GM19467 (cell line): ENCODE measurements at regions not wholly inside any gene's neighbourhood (a gene's known extent, or its start where the extent isn't known, plus 50 kb on each side); places are given as distances from the start of the nearest gene placed in this dataset.

Experiments used
- ATAC-seq: cut with Tn5 transposase; IDR thresholded peaks from one replicate; pipeline ENCODE4 v1.9.1; 2021; ENCODE audit warnings: mild to moderate bottlenecking, moderate library complexity; ENCODE audit not compliant: unreplicated experiment

- ATAC-seq: no peak
These were observed 118.7 kb upstream of the LARGE1 start for GRCh38 chr22:34038801-34039555.

- ATAC-seq: no peak
These were observed 125.0 kb upstream of the LARGE1 start for GRCh38 chr22:34045311-34045710.

DNA sequence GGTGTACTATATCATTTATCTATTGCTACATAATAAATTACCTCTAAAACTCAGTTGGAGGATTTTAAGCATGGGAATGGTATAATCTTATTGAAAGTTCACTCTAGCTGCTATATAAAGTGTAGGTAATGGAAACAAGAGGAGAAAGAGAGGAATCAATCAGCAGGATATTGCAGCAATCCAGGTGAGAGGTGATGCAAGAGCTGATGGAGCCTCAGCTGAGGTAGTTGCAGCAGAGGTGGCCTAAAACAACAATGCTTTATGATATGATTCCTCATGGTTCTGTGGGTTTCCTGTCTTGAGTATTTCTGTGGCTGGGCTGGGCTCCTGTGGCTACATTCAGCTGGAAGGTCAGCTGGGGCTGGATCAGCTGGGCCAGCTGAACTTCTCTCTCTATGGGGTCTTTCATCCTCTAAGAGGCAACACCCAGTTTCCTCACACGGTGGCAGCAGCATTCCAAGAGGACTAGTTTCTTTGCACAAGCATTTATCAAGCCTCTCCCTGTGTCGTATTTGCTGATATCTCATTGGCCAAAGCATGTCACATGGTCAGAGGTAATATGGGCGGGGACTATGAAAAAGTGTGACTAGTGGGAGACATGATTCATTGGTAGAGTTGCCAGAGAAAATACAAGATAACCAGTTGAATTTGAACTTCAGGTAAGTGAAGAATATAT, 135.4 kb upstream of the LARGE1 start:
- ATAC-seq: no peak

- ATAC-seq: no peak
These were observed 137.4 kb upstream of the LARGE1 start for GRCh38 chr22:34057726-34058125.

DNA sequence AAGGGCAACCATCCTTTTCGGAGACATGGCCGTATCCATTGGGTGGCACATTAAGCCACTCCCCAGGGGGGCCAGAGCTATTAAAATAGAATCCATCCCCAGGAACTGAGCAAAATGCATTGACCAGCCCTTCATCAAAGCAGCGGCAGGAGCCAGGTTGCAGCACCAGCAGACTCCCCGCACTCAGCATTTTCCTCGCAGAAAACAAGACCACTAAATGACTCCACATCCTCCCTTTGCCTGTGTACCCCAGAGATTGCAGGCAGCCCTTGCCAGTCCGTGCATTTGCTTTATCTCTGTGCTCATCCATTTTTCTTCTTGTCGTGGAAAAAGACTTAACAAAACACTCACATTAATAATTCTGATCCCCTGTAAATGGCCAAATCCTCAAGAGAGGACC, 144.4 kb upstream of the LARGE1 start:
- ATAC-seq: no peak

- no peak for ATAC-seq
These were observed 146.8 kb upstream of the LARGE1 start for GRCh38 chr22:34067031-34067430.

DNA sequence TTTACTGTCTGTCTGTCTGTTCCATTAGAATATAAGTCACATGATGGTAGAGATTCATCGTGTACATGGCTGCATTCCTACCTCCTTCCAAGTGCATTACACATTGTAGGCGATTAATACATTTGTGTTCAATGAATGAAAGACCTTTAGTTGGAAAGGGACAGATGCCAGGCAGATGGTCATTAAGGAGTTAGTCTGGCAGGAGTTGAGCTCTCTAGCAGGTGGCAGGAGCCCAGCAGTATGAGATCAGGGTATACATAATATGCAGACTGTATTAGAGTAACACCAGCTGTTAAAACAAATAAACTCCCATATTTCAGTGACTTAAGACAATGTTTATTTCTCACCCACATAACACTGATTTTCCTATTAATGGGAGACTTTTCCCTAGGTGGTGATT, 147.7 kb upstream of the LARGE1 start:
- no peak for ATAC-seq

GRCh38 chr22:34070051-34070450, 149.8 kb upstream of the LARGE1 start:
- ATAC-seq: no peak

DNA sequence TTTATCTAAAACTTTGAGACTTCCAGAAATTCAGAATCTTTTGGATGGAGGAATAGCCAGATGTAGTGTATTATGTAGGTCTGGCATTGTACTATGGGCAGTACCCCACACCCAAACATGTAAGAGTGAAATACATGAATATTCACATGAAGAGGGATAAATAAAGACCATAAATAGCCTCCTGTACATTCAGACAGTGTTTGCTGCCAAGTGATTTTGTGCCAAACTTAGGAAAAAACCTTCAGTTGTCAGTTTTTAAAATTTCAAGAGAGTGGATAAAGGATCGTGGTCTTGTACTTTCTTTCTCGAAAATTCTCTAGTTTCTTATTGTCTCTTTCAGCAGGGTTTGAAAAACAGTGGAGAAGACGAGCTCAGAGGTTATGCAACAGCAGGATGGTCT, 150.3 kb upstream of the LARGE1 start:
- ATAC-seq: no peak

DNA sequence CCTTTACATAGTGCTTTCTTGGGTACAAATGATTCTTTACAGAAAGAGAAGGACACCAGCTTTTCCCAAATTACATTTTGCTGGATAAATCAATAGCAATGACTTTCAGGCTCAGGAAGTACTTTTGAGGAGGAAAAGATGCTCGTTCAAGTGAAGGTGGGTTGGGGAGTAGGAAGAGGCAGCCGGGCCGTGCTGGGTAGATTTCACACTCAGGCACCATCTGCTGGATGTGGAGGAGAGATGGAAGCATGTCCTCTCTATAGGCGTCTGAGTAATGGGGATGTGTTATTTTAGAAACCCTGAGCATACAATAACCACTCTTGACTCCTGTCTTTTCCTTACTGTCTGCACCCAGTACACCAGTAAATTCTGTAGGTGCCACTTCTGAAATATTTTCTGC, 152.3 kb upstream of the LARGE1 start:
- no peak for ATAC-seq

GRCh38 chr22:34080433-34080832, 160.2 kb upstream of the LARGE1 start:
- ATAC-seq: no peak

DNA sequence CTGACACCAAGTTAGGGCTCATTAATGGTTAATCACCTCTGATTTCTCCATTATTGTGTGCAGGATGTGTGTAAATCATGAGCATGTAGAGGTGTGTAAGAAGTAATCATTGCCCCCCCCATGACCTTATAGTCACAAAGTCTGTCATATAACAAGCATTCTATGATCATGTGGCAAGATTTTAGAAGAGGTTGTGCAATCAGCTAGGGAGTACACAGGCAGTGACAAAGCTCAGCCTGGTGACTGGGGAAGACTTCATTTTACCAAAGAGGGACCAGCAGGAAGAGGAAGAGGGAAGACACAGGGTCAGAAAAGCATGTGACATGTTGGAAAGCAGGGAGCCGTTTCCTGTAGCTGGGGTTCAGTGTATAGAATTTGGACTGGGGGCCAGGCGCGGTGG, 176.5 kb upstream of the LARGE1 start:
- no peak for ATAC-seq

DNA sequence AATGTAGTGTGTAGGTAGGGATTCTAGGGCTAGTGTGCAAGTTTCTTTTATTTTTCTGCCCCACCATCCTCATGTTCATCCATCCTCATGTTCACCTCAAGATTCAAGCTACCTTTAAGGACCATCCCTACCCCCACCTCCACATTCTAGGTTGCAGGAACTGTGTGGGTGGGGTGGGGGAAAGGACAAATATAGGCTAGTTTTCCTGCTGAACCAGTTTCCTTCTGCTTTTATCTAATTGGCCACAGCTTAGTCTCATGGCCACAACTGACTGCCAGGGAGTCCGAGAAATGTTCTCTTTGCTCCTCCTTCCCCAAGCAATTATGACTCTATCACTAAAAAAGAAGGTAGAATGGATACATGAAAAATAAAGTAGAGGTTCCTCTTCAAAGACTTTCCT, 179.0 kb upstream of the LARGE1 start:
- ATAC-seq: no peak

- ATAC-seq: no peak
These were observed 182.4 kb upstream of the LARGE1 start for GRCh38 chr22:34102633-34103032.

DNA sequence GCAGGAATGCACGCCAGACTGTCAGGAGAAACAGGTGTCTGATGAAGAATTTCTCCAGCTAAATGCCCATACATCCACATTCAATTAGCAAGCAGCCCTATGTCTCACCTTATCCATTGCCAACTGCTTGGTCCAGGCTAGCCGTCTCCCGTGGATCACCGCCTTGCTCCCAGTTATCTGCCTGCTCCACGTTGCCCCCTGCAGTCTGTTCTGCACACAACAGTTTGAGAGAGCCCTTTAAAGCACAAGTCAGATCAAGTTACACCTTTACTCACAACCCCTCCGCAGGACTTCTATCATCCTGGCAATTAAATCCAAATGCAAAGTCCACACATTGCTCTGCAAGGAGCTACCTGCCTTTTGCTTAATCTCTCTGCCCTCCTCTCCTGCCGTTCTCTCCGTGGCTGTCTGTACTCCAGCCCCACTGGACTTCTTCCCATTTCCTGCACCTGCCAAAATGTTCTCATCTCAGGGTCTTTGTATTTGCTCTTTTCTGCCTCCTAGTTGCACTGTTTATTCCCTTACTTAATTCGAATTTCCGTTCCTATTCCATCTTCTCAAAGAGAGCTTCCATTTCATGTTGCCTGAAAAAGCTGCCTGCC, 185.3 kb upstream of the LARGE1 start:
- no peak for ATAC-seq

GRCh38 chr22:34108168-34108567, 187.9 kb upstream of the LARGE1 start:
- no peak for ATAC-seq

GRCh38 chr22:34111210-34111824, 191.0 kb upstream of the LARGE1 start:
- no peak for ATAC-seq

- no peak for ATAC-seq
These were observed 193.1 kb upstream of the LARGE1 start for GRCh38 chr22:34113381-34113780.

GRCh38 chr22:34114406-34114805, 194.1 kb upstream of the LARGE1 start:
- no peak for ATAC-seq

DNA sequence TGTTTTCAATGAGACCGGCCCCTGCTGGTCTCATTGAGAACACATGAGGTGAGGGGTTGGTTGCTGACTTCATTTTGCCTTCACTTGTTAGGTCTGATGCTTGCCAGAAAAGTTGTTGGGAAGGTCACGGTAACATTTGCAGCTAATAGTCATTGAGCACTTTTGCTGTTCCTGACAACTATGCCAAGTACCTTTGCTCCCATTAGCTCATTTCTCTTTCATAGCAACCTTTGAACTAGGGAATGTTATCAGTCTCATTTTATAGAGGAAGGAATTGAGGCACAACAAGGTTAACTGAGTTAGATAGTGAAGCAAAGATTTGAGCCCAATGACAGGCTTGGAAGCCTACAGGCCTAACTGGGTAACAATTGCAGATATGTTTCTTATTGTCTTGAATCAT, 195.4 kb upstream of the LARGE1 start:
- no peak for ATAC-seq

- no peak for ATAC-seq
These were observed 195.8 kb upstream of the LARGE1 start for GRCh38 chr22:34116126-34116525.

DNA sequence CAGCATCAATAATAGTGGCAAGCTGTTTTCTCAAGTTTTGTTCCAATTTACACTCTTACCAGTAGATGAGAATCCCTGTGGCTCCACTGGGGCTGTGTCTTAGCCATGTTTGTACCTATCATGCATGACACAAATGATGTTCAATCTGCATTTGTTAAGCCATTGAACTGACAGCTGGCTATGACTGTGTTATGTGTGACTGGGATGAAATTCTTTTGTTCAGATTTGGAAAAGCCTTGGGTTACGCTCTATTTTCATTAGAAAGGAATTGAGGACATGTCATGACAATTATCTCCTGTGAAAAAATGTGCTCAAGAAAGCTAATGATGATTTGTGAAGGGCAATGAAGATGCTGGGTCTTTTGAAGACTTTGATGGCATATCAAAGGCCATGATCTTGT, 201.8 kb upstream of the LARGE1 start:
- ATAC-seq: no peak
